ENCODE measurements at regions not wholly inside any gene's neighbourhood (a gene's known extent, or its start where the extent isn't known, plus 50 kb on each side); places are given as distances from the start of the nearest gene placed in this dataset.

GRCh38 chr15:47333734-47334133 lies 383.6 kb upstream of the SEMA6D start:
- DNase-seq (ENCODE audit: low spot score): no peak

GRCh38 chr15:47334805-47335535 lies 382.3 kb upstream of the SEMA6D start:
- DNase-seq (ENCODE audit: low spot score): no peak

- DNase-seq (ENCODE audit: low spot score): no peak
Observed at GRCh38 chr15:47337106-47337505, 380.2 kb upstream of the SEMA6D start.

- no peak for DNase-seq (ENCODE audit: low spot score)
Observed at GRCh38 chr15:47337836-47338235, 379.5 kb upstream of the SEMA6D start.

- no peak for DNase-seq (ENCODE audit: low spot score)
Observed at GRCh38 chr15:47338771-47339170, 378.5 kb upstream of the SEMA6D start.

- no peak for DNase-seq (ENCODE audit: low spot score)
Observed at GRCh38 chr15:47339800-47340570, 377.3 kb upstream of the SEMA6D start.

- DNase-seq (ENCODE audit: low spot score): no peak
Observed at GRCh38 chr15:47340571-47340920, 376.8 kb upstream of the SEMA6D start.

- DNase-seq (ENCODE audit: low spot score): no peak
Observed at GRCh38 chr15:47349179-47349578, 368.1 kb upstream of the SEMA6D start.

GRCh38 chr15:47351501-47351900 lies 365.8 kb upstream of the SEMA6D start:
- no peak for DNase-seq (ENCODE audit: low spot score)

- DNase-seq (ENCODE audit: low spot score): no peak
Observed at GRCh38 chr15:47352217-47352616, 365.1 kb upstream of the SEMA6D start.

- no peak for DNase-seq (ENCODE audit: low spot score)
Observed at GRCh38 chr15:47355759-47356158, 361.5 kb upstream of the SEMA6D start.

GRCh38 chr15:47356297-47356696 lies 361.0 kb upstream of the SEMA6D start:
- no peak for DNase-seq (ENCODE audit: low spot score)

GRCh38 chr15:47358876-47359275 lies 358.4 kb upstream of the SEMA6D start:
- DNase-seq (ENCODE audit: low spot score): no peak

- DNase-seq (ENCODE audit: low spot score): no peak
Observed at GRCh38 chr15:47360305-47360704, 357.0 kb upstream of the SEMA6D start.

- DNase-seq (ENCODE audit: low spot score): no peak
Observed at GRCh38 chr15:47362118-47362905, 355.0 kb upstream of the SEMA6D start.

GRCh38 chr15:47363653-47364052 lies 353.7 kb upstream of the SEMA6D start:
- DNase-seq (ENCODE audit: low spot score): no peak

GRCh38 chr15:47364230-47365141 lies 352.8 kb upstream of the SEMA6D start:
- no peak for DNase-seq (ENCODE audit: low spot score)

- no peak for DNase-seq (ENCODE audit: low spot score)
Observed at GRCh38 chr15:47366884-47367283, 350.4 kb upstream of the SEMA6D start.

GRCh38 chr15:47367726-47368390 lies 349.4 kb upstream of the SEMA6D start:
- no peak for DNase-seq (ENCODE audit: low spot score)

- DNase-seq (ENCODE audit: low spot score): no peak
Observed at GRCh38 chr15:47371939-47372338, 345.4 kb upstream of the SEMA6D start.

- no peak for DNase-seq (ENCODE audit: low spot score)
Observed at GRCh38 chr15:47374222-47374621, 343.1 kb upstream of the SEMA6D start.

Data from activated CD4-positive, alpha-beta T cell treated with anti-CD3 and anti-CD28 coated beads, Interleukin-2, Interleukin-4, amounts not matched to agents 100 ng/mL and 50 ng/mL, durations not matched to agents 16 hours and 8 hours (primary cell).